ENCODE measurements at regions not wholly inside any gene's neighbourhood (a gene's known extent, or its start where the extent isn't known, plus 50 kb on each side); places are given as distances from the start of the nearest gene placed in this dataset.

- DNase-seq, result no peak
Measured at GRCh38 chrX:137366018-137366633, 199.8 kb upstream of the ZIC3 start.

- DNase-seq, result no peak
Measured at GRCh38 chrX:137363559-137363958, 202.4 kb upstream of the ZIC3 start.

GRCh38 chrX:137362583-137362982 lies 203.3 kb upstream of the ZIC3 start:
- DNase-seq, result no peak

GRCh38 chrX:137354851-137355250 lies 211.1 kb upstream of the ZIC3 start:
- DNase-seq, result no peak

GRCh38 chrX:137353404-137353803 lies 212.5 kb upstream of the ZIC3 start:
- no peak for DNase-seq

DNA sequence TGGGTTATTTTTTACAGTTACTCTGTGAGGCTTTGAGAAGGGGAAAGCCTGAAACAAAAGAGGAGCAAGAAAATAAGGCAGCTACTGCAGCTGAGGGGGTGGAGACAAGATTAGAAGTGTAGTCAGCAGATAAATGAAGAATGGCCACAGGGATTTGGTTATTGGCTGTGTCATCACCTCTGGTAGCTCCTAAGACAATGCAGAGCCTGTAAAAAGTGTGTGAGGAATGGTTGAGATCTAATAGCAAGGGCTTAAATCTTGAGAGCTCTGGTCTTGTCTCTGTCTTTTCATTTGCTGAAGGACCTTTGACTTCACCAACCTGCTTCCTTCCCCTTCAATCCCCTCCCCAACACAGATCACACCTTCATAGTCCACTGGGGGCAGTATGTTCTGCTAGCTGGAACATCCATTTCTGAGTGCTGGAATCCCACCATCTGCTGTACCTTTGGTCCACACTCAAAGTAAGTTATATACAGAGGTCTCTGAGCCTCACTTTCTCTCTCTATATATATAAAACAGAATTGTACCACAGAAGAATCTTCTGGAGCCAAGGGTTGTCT lies 213.7 kb upstream of the ZIC3 start:
- DNase-seq, result no peak

DNA sequence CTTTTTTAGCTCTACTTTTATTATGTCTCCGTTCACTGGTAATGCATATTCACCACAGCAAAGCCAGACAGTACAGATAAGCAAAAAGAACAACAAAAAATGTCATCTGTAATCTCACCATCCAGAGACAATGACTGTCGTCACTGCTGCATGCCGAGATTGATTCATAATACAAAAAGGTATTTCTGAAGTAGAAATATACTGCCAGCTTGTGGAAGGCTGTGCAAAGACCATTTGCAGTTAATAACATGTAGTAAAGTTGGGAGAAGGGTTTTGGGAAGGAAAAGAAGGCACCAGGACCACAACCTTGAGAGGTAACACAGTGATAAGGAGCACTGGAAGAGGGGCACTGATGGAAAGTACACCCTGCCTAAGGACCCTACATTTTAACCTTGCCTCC lies 223.0 kb upstream of the ZIC3 start:
- DNase-seq, result no peak

GRCh38 chrX:137313627-137314026 lies 252.3 kb upstream of the ZIC3 start:
- DNase-seq, result peak; percentile 15

DNA sequence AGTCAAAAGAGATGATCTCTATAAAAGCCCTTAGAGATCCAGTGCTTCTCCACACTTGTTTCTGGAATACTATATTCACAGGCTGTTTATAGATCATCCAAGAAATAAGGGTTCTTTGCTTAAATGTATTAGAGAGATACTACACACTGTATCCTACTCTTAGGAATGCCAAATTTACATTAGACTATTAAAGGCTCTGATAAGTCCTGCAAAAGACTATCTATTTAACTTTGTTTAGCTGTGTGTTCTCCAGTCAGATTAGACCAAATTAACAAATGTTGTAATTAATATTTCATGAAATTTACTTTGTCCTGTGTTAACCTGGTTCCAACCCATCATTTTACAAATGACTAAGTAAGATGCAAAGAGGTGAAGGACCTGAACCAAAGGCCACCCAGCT lies 260.5 kb upstream of the ZIC3 start:
- DNase-seq, result no peak

DNA sequence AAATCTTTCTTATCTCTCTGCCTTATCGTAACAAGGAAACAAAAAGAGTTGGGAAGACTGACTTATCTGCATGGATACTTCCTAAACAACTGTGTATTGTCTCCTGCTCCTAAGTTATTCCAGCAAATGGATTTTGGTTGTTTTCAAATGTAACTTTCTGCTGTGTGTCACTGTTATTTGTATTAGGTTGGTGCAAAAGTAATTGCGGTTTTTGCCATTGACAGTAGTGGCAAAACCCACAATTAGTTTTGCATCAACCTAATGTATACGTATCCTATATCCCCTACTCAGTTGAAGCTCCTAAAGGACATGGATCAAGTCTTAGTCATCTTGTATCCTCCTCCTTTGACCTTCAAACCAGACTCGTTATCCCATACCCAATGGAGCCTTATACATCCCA lies 263.4 kb upstream of the GPR101 start:
- DNase-seq, result no peak

- DNase-seq, result no peak
Measured at GRCh38 chrX:137290011-137290410, 256.2 kb upstream of the GPR101 start.

DNA sequence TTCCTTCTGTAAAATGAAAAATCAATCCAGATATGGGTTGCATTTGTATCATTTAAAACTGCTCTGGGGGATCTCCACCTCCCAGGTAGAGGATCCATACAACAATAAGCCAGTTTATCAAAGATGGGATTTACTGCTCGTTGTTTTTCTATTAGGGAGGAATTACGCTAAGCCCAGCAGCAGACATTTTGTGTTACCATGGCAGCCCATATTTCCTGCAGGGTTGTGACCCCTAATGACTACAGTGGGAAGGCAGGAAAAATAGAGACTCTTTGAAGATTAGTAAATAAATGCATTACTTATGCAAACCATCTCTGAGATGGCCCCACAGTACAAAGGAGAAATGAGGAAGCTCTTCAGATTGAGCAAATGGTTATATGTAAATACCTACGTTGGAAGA lies 253.4 kb upstream of the GPR101 start:
- DNase-seq, result no peak

GRCh38 chrX:137286423-137286822 lies 252.6 kb upstream of the GPR101 start:
- no peak for DNase-seq

DNA sequence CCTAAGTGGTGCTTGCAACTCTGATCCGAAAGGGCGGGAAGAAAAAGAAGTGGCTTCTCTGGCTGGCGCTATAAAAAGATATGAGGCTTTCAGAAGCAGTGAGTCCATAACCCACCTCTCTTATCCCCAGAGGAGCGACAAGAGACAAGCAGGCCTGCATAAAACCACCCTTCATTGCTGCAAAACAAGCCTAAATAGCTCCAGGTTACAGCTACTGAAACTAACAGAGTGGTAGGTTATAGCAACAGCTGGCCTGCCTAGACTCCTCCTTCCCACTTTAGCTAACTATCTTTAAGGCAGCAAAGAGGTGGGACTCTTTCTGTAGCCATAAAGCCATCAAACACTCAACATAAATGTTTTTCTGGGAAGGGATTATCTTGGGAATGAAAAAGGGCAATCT lies 245.0 kb upstream of the GPR101 start:
- DNase-seq, result no peak

- DNase-seq, result no peak
Measured at GRCh38 chrX:137263374-137263773, 229.6 kb upstream of the GPR101 start.

DNA sequence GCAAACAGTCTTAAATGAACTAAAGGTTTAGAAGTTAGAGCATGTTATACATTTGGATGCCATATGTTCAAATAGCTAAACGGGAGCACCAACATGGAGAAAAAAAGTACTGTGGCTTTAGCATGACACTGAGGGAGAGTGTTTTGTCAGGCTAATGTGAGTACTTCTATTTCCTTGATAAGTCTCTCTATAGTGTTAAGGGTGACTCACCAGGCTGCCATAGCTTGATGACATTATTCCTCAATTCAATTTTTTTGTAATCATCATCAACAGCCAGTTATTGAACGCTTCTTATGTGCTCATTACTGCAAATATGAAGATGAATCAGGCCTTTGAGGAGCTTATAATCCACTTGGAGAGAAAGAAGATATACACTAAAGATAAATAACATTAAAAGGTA lies 211.4 kb upstream of the GPR101 start:
- DNase-seq, result no peak

DNA sequence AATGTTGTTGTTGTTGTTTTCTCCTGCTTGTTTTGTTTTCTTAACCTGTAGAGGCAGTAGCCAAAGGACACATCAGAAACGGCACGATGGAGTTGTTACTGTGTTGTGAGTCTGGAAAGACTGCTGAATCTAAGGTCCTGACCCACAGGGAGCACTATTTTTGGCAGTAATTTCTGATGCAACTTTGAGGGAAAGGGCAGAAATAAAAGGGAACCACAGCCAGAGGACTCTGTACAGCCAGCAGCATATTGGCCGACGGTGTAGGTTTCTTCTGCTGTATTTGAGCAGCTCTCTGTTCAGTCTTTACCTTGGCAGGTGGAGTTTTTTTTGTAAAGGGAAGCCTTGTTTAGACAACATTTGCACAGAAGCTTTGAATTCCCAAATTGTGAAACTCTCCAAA lies 203.0 kb upstream of the GPR101 start:
- no peak for DNase-seq

DNA sequence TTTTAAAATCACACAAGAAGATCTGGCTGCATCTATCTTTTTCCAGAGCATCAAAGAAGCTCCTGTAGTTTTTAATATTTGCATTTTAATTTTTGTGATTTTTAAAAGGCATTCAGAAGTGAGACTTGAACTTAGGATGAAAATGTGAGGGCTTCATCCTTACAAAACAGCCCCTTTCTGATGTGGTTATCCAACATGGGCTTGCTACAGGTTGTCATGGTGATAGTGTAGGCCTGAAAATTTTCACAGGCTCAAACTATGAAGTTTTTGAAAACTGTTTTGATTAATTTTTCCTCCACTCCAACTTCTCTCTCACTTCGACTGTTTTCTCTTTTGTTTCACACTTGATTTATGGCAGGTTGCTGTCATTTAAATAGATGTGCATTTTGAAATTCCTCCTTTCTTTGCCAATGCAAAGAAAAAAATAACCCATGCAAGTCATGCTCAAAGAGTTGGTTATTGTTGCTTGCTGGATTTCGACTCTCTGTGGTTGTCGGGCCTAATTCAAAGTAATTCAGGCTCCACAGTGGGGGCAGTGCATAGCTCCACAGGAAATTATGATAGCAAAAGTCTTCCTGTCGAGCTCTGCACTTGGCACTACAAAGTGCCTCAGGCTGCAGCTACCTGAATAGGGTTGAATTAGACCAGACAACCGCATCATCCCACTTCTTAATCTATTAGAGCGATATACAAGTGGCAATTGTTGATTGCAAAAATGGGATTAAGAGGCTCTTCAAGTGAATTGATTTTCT lies 201.0 kb upstream of the GPR101 start:
- DNase-seq, result no peak

DNA sequence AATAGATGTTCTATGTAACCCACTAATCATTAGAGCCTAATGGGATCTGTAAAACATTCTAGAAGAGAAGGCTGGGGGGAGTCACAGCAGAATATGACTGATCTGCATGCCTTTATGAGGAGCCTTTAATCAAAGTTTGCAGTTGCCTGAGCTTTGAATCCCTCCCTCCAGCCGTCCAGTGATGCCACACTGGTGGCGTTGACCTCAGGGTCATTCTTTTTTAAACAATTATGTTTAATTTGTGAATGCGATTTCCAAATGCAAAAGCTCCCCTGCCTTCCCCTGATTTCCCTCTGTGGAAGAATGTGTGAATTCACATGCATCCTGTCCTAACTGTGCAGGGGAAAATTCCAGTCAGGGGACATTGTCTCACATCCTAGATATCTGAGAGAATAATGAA lies 199.7 kb upstream of the GPR101 start:
- no peak for DNase-seq

DNA sequence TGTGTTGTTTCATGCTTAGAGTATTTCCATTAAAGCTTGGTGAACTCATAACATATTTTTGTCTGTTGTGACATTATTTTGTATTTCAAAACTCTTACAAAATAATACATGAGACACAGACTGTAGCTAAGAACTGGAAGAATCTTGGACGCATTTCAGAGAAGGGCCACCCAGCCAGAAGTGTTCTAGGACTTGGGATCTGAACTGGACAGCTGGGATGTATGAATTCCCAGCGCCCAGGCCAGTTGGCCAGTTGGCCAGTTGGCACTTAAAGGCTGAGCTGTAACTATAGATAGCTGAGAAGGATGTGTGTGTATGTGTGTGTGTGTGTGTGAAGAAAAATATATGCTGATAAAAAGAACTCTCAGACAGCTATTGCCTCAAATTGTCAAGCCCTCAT lies 193.4 kb upstream of the GPR101 start:
- no peak for DNase-seq

- no peak for DNase-seq
Measured at GRCh38 chrX:137215467-137215866, 181.7 kb upstream of the GPR101 start.

GRCh38 chrX:137212078-137212632 lies 178.4 kb upstream of the GPR101 start:
- no peak for DNase-seq

GRCh38 chrX:137198040-137198439 lies 164.2 kb upstream of the GPR101 start:
- DNase-seq, result no peak

GRCh38 chrX:137195991-137196390 lies 162.2 kb upstream of the GPR101 start:
- no peak for DNase-seq
